SIG-M5 (cell line): ENCODE measurements at regions not wholly inside any gene's neighbourhood (a gene's known extent, or its start where the extent isn't known, plus 50 kb on each side); places are given as distances from the start of the nearest gene placed in this dataset.
"Not testable (repeated sequence)": the region's sequence is repeated elsewhere in the genome, so short reads cannot be mapped to it uniquely, and the experiment has no call there.

Experiments used
- DNase-seq: peaks from one replicate; lab custom pipeline; 2025; lab: John Stamatoyannopoulos, UW

- no peak for DNase-seq
These were observed 129.1 kb downstream of the TNFRSF21 start for GRCh38 chr6:47180633-47181032.

DNA sequence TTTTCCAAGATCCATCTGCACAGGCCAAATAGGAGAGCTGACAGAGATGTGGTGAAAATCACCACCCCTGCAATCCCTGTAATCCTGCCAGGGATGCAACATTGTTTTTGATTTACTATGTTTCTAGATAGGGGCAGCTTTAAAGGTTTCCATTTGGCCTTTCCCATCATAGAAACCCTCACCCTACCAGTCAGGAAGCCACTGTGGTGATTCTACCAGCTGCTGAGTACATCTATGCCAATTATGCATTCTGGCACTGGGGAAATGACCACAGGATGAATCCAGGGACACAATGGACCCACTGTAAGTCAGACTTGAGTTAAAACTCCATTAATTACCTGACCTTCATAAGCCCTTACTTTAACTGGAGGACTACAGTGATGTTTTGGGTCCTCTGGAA is 130.4 kb downstream of the TNFRSF21 start:
- DNase-seq = no peak

DNA sequence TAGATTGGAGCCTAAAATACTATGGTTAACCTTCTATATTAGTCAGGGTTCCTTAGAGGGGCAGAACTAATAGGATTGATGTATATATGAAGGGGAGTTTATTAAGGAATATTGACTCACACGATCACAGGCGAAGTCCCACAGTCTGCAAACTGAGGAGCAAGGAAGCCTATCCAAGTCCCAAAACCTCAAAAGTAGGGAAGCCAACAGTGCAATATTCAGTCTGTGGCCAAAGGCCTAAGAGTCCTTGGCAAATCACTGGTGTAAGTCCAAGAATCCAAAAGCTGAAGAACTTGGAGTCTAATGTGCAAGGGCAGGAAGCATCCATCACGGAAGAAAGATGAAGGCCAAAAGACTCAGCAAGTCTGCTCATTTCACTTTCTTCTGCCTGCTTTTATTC is 133.5 kb upstream of the ADGRF1 start:
- no peak for DNase-seq

DNA sequence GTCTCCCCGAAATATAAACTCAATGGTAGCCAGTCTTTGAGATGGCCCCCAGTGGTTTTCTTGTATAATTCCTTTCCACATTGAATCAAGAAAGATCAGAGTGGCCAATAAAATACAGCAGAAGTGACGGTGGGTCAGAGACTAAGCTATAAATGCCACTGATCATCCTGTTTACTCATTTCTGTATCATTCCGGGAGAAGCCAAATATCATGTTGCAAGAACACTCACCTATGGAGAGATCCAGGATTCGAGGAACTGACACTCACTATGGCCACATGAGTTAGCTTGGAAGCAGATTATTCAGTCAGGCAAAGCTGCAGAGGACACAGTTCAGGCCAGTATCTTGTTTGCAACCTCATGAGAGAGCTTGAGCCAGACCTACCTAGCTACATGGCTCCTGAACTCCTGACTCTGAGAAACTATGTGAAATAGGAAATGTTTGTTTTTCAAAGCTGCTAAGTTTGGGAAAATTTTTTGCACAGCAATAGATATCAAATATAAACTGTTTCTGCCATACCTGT is 132.4 kb upstream of the ADGRF1 start:
- DNase-seq = no peak

DNA sequence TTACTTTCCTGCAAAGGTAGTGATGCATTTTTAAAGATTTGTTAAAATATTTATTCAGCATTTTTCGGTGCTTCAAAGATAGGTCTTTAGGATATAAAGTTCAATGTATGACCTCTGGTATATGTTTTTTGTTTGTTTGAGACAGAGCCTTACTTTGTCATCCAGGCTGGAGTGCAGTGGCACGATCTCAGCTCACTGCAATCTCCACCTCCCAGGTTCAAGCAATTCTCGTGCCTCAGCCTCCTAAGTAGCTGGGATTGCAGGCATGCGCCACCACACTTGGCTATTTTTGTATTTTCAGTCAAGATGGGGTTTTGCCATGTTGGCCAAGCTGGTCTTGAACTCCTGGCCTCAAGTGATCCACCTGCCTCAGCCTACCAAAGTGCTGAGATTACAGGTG is 131.9 kb upstream of the ADGRF1 start:
- DNase-seq = not testable (repeated sequence)

DNA sequence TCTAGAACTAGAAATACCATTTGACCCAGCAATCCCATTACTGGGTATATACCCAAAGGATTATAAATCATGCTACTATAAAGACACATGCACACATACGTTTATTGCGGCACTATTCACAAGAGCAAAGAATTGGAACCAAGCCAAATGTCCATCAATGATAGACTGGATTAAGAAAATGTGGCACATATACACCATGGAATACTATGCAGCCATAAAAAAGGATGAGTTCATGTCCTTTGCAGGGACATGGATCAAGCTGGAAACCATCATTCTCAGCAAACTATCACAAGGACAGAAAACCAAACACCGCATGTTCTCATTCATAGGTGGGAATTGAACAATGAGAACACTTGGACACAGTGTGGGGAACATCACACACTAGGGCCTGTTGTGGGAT is 131.0 kb upstream of the ADGRF1 start:
- not testable (repeated sequence) for DNase-seq

DNA sequence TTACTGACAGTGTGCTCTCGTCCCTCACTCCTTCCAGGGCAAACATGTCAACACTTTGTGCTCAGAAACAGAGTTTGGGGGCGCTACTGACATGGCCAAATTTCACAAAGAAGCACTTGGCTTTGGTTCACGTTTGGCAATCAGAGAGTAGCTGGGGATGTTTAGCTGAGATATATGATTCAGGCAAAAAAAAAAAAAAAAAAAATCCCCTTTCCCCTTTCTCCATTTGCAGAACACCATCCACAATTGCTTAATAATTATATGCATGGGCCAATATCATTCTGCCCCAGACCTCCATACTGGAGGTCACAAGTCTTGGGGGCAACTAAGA is 128.4 kb upstream of the ADGRF1 start:
- no peak for DNase-seq

- no peak for DNase-seq
These were observed 127.9 kb upstream of the ADGRF1 start for GRCh38 chr6:47169785-47170616.

GRCh38 chr6:47168180-47168579 is 126.0 kb upstream of the ADGRF1 start:
- peak; percentile 46 for DNase-seq

DNA sequence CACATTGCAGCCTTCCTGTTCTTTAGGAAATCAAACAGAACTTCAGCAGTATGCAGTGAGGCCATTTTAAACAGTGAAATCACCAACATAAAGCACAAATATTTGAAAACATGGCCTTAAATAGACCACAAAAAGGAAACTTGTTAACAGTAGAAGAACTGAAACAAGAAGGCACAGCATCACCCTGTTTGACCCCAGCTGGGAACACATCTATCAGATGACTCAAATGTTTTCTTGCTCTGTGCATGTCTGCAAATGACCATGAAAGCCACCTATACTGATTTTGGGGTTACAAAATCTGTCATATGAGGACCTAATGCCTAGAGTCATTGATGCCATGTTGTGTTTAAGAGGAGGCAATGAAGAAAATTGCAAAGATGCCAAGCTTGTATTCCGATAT is 123.8 kb upstream of the ADGRF1 start:
- peak; percentile 59 for DNase-seq

DNA sequence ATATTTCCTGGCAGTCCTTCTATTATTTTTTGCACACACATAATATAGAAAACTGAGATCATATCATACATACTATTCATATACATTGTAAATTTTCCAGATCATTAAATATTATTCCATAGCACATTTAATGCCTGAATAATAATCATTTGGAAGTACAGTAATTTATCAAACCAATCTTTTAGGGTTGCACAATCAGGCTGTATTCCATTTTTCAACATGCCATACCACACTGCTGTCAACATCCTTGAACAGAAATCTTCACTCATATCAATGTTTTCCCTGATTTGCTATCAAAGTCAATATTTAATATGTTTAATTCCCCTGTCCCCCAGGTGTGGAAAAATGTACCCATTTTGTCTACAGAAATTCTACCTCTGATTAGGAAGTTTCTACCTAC is 122.7 kb upstream of the ADGRF1 start:
- DNase-seq = no peak

DNA sequence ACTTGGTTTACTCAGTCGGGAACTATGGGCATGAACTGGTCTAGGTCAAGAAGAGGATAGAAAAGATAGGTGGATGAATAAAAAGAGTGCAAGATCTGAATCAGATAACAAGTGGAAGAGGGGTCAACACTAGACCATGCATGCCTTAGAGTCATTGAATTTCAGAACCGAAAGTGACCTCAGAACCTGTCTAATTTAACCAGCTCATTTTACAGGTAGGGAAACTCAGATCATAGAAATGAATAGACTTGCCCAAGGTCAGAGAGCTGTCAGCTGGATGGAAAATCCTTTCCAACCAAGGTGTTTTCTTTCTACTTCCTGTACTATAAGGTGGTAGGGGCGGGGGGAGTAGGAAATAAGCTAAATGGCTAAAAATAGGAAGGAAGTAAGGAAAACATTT is 121.4 kb upstream of the ADGRF1 start:
- DNase-seq = no peak

DNA sequence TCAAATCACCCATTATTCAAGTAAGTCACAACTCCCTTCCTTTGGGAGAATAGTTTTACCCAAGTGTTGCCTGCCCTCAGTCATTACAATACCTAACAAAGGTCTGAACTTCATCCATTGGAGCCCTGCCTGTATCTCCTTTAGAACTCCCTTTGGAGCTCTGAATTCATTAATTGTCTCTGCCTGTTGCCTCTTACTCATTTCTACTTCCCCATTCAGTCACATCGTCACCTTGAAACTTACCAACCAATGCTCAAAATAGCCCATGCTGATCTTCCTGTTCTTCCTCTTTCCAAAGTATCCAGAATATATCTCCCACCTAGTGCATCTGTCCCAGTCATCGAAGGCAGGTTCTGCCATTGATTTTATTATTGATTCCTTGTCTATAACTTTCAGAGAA is 120.7 kb upstream of the ADGRF1 start:
- peak; percentile 48 for DNase-seq

DNA sequence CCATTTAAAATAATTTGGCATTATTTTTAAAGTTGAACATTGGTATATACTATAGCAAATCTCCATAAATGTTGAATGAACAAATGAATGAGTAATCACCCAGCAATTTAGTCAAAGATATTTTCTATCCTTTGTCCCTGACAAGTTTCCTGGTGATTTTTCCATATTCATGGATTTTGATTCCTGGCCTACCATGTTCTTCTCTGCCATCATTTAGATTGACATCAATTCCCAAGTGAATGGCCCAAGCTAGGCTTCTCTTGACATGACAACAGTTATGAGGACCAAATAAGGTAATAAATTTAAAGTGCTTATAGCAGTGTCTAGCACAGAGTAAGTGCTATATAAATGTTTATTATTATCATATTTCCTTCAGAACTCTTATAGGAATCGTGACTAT is 120.1 kb upstream of the ADGRF1 start:
- no peak for DNase-seq

DNA sequence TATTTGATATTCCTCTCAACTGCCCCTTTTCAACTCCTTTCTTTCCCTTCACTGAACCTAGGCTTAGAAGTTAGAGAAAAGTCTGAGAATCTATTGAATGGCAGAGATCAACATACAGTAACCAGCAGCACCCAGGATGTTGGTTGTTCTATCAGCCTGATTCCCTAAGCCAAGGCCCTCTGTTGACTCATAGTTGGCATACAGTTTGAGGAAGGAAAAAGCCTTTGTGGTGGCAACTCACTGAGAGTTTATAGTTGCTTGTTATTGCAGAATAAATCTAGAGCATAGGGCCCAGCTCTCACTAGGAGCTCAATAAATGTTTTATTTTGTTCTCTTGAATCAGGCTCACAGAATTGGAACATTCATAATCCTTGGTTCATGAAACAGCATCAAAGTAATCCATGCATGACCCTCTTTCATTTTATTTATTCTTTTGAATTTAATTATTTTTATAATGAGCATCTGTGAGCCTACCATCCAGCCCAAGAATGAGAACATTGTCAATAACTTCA is 119.1 kb upstream of the ADGRF1 start:
- peak; percentile 62 for DNase-seq

DNA sequence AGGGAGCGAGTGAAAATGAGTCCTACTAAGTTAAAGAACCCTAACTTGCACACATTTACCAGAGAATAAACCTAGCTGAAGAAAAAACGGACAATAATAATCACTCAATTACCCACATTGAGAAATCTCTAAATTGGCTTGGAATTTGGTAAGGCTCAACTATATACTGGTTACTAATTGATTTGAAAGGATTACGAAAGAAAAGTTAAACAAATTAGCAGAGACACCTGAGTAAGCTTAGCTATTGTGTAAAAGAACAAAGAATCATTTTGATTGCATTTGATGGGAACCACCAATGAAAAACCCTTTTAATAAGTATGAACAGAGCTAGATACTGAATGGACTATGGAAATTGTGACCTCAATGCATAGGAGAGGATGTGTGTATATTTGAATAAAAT is 118.6 kb upstream of the ADGRF1 start:
- no peak for DNase-seq

GRCh38 chr6:47159763-47160162 is 117.6 kb upstream of the ADGRF1 start:
- no peak for DNase-seq

DNA sequence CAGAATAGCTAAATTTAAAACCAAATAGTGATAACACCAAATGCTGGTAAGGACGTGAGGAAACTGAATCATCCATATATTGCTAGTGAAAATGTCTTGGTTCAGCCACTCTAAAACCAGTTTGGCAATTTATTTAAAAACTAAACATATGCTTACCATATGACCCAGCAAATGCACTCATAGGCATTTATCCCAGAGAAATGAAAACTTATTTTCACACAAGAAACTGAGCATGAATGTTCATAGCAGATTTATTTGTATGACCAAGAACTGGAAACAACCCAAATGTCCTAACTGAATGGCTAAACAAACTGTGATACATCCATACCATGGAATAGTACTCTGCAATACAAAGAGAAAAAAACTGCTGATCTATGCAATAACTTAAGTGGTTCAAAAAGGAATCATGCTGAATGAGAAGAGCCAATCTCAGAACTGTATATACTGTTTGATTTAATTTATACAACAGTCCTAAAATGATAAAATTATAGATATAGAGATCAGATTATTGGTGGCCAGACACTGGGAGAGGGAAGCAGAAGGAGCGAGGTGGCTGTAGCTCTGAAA is 115.6 kb upstream of the ADGRF1 start:
- no peak for DNase-seq

DNA sequence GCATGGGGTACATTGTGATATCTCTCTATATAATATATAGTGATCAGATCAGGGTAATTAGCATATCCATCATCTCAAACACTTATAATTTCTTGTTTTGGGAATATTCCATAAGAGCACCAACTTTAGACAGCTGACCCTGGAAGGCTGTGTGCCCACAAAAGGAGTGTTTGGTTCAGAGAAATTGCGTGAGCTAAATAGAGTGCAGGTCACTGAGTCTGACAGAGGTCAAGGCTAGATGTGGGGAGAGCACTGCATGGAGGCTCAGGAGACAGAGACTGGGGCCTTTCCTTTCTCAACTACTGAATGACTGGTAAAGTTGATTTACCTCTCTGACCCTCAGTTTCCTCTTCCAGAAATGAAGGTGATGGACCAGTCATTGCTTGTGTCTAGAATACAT is 114.9 kb upstream of the ADGRF1 start:
- no peak for DNase-seq

DNA sequence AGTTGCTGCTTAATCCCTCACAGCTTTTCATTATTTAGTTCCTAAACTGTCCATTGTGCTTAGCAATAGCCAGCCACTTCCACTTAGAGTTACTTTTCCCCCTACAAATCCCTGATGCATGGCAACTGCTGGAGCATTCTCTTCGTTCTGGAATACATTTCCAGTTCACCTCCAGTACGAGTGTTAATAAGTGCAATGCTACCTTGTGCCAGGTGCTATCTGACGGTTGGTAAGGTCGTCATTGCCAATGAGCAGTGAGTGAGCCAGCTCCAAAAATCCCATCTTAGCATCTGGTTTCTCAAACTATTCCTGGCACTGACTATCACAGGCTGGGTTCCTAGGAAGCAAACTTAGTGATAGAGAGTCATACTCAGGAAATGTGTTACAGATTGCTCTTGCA is 114.1 kb upstream of the ADGRF1 start:
- no peak for DNase-seq

GRCh38 chr6:47153404-47153755 is 111.2 kb upstream of the ADGRF1 start:
- no peak for DNase-seq

GRCh38 chr6:47152666-47153403 is 110.7 kb upstream of the ADGRF1 start:
- DNase-seq = no peak
